8988T (cell line): ENCODE measurements at regions not wholly inside any gene's neighbourhood (a gene's known extent, or its start where the extent isn't known, plus 50 kb on each side); places are given as distances from the start of the nearest gene placed in this dataset.
"Not testable (repeated sequence)": the region's sequence is repeated elsewhere in the genome, so short reads cannot be mapped to it uniquely, and the experiment has no call there.

Experiments
- DNase-seq: peaks from one replicate; pipeline ENCODE4 v3.0.0; 2011

GRCh38 chr7:140283472-140283871 is 106.7 kb upstream of the KDM7A start:
- DNase-seq, result no peak

- no peak for DNase-seq
Measured at GRCh38 chr7:140281960-140282359, 105.2 kb upstream of the KDM7A start.

GRCh38 chr7:140281255-140281654 is 104.5 kb upstream of the KDM7A start:
- no peak for DNase-seq

- DNase-seq, result no peak
Measured at GRCh38 chr7:140276001-140276400, 99.2 kb upstream of the KDM7A start.

- DNase-seq, result no peak
Measured at GRCh38 chr7:140275069-140275965, 98.5 kb upstream of the KDM7A start.

GRCh38 chr7:140273417-140273816 is 96.6 kb upstream of the KDM7A start:
- DNase-seq, result no peak

- not testable (repeated sequence) for DNase-seq
Measured at GRCh38 chr7:140271643-140271968, 94.8 kb upstream of the KDM7A start.

- DNase-seq, result no peak
Measured at GRCh38 chr7:140269004-140269638, 92.3 kb upstream of the KDM7A start.

- no peak for DNase-seq
Measured at GRCh38 chr7:140267381-140268226, 90.8 kb upstream of the KDM7A start.

- no peak for DNase-seq
Measured at GRCh38 chr7:140263277-140263676, 86.5 kb upstream of the KDM7A start.

GRCh38 chr7:140262242-140262903 is 85.6 kb upstream of the KDM7A start:
- DNase-seq, result no peak

- DNase-seq, result no peak
Measured at GRCh38 chr7:140261522-140261921, 84.7 kb upstream of the KDM7A start.

- no peak for DNase-seq
Measured at GRCh38 chr7:140261105-140261486, 84.3 kb upstream of the KDM7A start.

- DNase-seq, result no peak
Measured at GRCh38 chr7:140260352-140261104, 83.7 kb upstream of the KDM7A start.

GRCh38 chr7:140257278-140257677 is 80.5 kb upstream of the KDM7A start:
- DNase-seq, result not testable (repeated sequence)

- not testable (repeated sequence) for DNase-seq
Measured at GRCh38 chr7:140254976-140255375, 78.2 kb upstream of the KDM7A start.

GRCh38 chr7:140249036-140249806 is 72.4 kb upstream of the KDM7A start:
- DNase-seq, result no peak

GRCh38 chr7:140247559-140247958 is 70.8 kb upstream of the KDM7A start:
- no peak for DNase-seq

- no peak for DNase-seq
Measured at GRCh38 chr7:140245611-140246105, 68.9 kb upstream of the KDM7A start.

GRCh38 chr7:140242057-140243031 is 65.6 kb upstream of the KDM7A start:
- DNase-seq, result no peak
